ENCODE measurements at regions not wholly inside any gene's neighbourhood (a gene's known extent, or its start where the extent isn't known, plus 50 kb on each side); places are given as distances from the start of the nearest gene placed in this dataset.

- Mint-ChIP-seq H3K9me3 (ENCODE audit: unreplicated experiment) (no peaks in the 10 kb centered on the region), H3K27me3 (ENCODE audit: unreplicated experiment) (no peaks in the 10 kb centered on the region), H3K27ac (ENCODE audit: unreplicated experiment) (no peak overlapping the region), H3K36me3 (ENCODE audit: unreplicated experiment) (no peaks in the 10 kb centered on the region), H3K4me1 (ENCODE audit: unreplicated experiment) (peaks cover 7% of the 10 kb centered on the region), H3K4me3 (ENCODE audit: unreplicated experiment) (no peak overlapping the region)
- TF ChIP-seq CTCF (IDR thresholded peaks at IDR 0.05): no peak
- no peak for DNase-seq (ENCODE audit: extremely low spot score, unreplicated experiment)
Observed at GRCh38 chr6:135627092-135627715, 129.7 kb upstream of the AHI1 start.

- no peak for DNase-seq (ENCODE audit: extremely low spot score, unreplicated experiment)
- Mint-ChIP-seq H3K4me3 (ENCODE audit: unreplicated experiment) (no peak overlapping the region), H3K9me3 (ENCODE audit: unreplicated experiment) (no peaks in the 10 kb centered on the region), H3K4me1 (ENCODE audit: unreplicated experiment) (no peaks in the 10 kb centered on the region), H3K27me3 (ENCODE audit: unreplicated experiment) (peaks cover 12% of the 10 kb centered on the region), H3K36me3 (ENCODE audit: unreplicated experiment) (no peaks in the 10 kb centered on the region), H3K27ac (ENCODE audit: unreplicated experiment) (no peak overlapping the region)
- no peak for TF ChIP-seq CTCF (IDR thresholded peaks at IDR 0.05)
Observed at GRCh38 chr6:135630789-135631376, 133.3 kb upstream of the AHI1 start.

GRCh38 chr6:135631821-135632220 is 134.3 kb upstream of the AHI1 start:
- H3K27ac Mint-ChIP-seq (ENCODE audit: unreplicated experiment): no peak overlapping the region
- no peak for DNase-seq (ENCODE audit: extremely low spot score, unreplicated experiment)
- peaks cover 14% of the 10 kb centered on the region for H3K27me3 Mint-ChIP-seq (ENCODE audit: unreplicated experiment)
- H3K9me3 Mint-ChIP-seq (ENCODE audit: unreplicated experiment): no peaks in the 10 kb centered on the region
- no peaks in the 10 kb centered on the region for H3K4me1 Mint-ChIP-seq (ENCODE audit: unreplicated experiment)
- no peak overlapping the region for H3K4me3 Mint-ChIP-seq (ENCODE audit: unreplicated experiment)
- no peaks in the 10 kb centered on the region for H3K36me3 Mint-ChIP-seq (ENCODE audit: unreplicated experiment)
- no peak for TF ChIP-seq CTCF (IDR thresholded peaks at IDR 0.05)

GRCh38 chr6:135633573-135633972 is 136.0 kb upstream of the AHI1 start:
- no peak overlapping the region for H3K27ac Mint-ChIP-seq (ENCODE audit: unreplicated experiment)
- no peak overlapping the region for H3K4me3 Mint-ChIP-seq (ENCODE audit: unreplicated experiment)
- no peak for TF ChIP-seq CTCF (IDR thresholded peaks at IDR 0.05)

GRCh38 chr6:135637701-135638100 is 140.2 kb upstream of the AHI1 start:
- H3K4me3 Mint-ChIP-seq (ENCODE audit: unreplicated experiment): no peak overlapping the region
- H3K36me3 Mint-ChIP-seq (ENCODE audit: unreplicated experiment): no peaks in the 10 kb centered on the region
- no peaks in the 10 kb centered on the region for H3K4me1 Mint-ChIP-seq (ENCODE audit: unreplicated experiment)
- H3K27me3 Mint-ChIP-seq (ENCODE audit: unreplicated experiment): peaks cover 29% of the 10 kb centered on the region
- no peak overlapping the region for H3K27ac Mint-ChIP-seq (ENCODE audit: unreplicated experiment)
- no peak for TF ChIP-seq CTCF (IDR thresholded peaks at IDR 0.05)
- H3K9me3 Mint-ChIP-seq (ENCODE audit: unreplicated experiment): no peaks in the 10 kb centered on the region
- no peak for DNase-seq (ENCODE audit: extremely low spot score, unreplicated experiment)

More at GRCh38 chr6:135633573-135633972, 136.0 kb upstream of the AHI1 start:
- no peaks in the 10 kb centered on the region for H3K9me3 Mint-ChIP-seq (ENCODE audit: unreplicated experiment)
- no peaks in the 10 kb centered on the region for H3K36me3 Mint-ChIP-seq (ENCODE audit: unreplicated experiment)
- peaks cover 22% of the 10 kb centered on the region for H3K27me3 Mint-ChIP-seq (ENCODE audit: unreplicated experiment)
- DNase-seq (ENCODE audit: extremely low spot score, unreplicated experiment): no peak
- no peaks in the 10 kb centered on the region for H3K4me1 Mint-ChIP-seq (ENCODE audit: unreplicated experiment)
